BE2C (cell line): ENCODE measurements at regions not wholly inside any gene's neighbourhood (a gene's known extent, or its start where the extent isn't known, plus 50 kb on each side); places are given as distances from the start of the nearest gene placed in this dataset.

Experiments
- DNase-seq: peaks from one replicate; pipeline ENCODE4 v3.0.0-alpha.2; 2020
- H3K27me3 ChIP-seq: fragments of 250-450 bp; sonication (Bioruptor Pico); 2 replicates; pipeline ENCODE4 v1.5.1; 2020; ENCODE audit warnings: mild to moderate bottlenecking
- H3K36me3 ChIP-seq: fragments of 250-450 bp; sonication (Bioruptor Pico); 2 replicates; pipeline ENCODE4 v1.5.1; 2020; ENCODE audit warnings: mild to moderate bottlenecking
- H3K4me1 ChIP-seq: fragments of 250-450 bp; sonication (Bioruptor Pico); 2 replicates; pipeline ENCODE4 v1.5.1; 2020
- H3K4me3 ChIP-seq: 2 replicates; pipeline ENCODE4 v1.5.1; 2011; ENCODE audit warnings: low read depth, low read length
- H3K9me3 ChIP-seq: fragments of 250-450 bp; sonication (Bioruptor Pico); 2 replicates; pipeline ENCODE4 v1.5.1; 2020
- TF ChIP-seq, protein P1 (sequence below): IDR thresholded peaks from 2 replicates; pipeline ENCODE4 v1.5.1; 2012; ENCODE audit warnings: mild to moderate bottlenecking, low read depth, low read length

DNA sequence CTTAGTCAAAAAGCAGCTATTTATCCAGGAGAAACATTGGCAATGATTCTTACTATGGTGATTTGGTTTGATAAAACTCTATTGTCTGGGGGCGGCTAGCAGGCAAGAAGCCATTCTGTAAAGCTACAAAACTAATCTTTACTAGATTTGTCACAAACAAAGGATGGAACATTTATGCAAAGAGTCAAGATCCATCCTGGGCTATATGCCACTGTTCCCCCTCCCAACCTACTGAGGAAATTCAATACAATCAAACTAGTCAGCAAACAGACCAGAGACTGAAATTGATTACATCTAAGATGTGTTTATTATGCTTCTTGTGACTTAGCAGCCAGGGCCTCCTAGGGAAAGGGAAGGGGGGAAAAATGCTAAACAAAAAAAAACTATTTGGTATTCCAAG is 397.6 kb downstream of the GPAM start:
- no peaks in the 10 kb centered on the region for H3K9me3 ChIP-seq
- H3K4me1 ChIP-seq, result no peaks in the 10 kb centered on the region
- H3K36me3 ChIP-seq, result no peaks in the 10 kb centered on the region
- H3K4me3 ChIP-seq, result no peak overlapping the region
- DNase-seq, result no peak
- TF ChIP-seq, protein P1, sequence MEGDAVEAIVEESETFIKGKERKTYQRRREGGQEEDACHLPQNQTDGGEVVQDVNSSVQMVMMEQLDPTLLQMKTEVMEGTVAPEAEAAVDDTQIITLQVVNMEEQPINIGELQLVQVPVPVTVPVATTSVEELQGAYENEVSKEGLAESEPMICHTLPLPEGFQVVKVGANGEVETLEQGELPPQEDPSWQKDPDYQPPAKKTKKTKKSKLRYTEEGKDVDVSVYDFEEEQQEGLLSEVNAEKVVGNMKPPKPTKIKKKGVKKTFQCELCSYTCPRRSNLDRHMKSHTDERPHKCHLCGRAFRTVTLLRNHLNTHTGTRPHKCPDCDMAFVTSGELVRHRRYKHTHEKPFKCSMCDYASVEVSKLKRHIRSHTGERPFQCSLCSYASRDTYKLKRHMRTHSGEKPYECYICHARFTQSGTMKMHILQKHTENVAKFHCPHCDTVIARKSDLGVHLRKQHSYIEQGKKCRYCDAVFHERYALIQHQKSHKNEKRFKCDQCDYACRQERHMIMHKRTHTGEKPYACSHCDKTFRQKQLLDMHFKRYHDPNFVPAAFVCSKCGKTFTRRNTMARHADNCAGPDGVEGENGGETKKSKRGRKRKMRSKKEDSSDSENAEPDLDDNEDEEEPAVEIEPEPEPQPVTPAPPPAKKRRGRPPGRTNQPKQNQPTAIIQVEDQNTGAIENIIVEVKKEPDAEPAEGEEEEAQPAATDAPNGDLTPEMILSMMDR, result no peak
- H3K27me3 ChIP-seq, result no peaks in the 10 kb centered on the region

DNA sequence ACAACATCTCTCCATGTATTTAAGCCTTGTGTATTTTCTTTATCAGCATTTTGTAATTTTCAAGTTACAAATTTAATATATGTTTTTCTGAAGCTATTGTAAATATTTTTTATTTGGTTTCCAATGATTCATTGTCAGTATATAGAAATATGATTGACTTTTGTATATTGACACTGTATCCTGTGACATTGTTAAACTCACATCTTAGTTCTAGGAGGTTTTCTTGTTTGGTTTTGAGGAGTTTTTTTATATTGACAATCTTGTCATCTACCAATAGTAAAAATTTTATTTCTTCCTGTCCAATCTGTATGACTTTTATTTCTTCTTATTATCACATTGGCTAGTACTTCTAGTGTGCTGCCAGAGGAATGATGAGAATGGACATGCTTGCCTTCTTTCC is 393.7 kb downstream of the GPAM start:
- TF ChIP-seq, protein P1, result no peak
- no peaks in the 10 kb centered on the region for H3K36me3 ChIP-seq
- no peak overlapping the region for H3K4me3 ChIP-seq
- no peaks in the 10 kb centered on the region for H3K4me1 ChIP-seq
- no peaks in the 10 kb centered on the region for H3K9me3 ChIP-seq
- no peaks in the 10 kb centered on the region for H3K27me3 ChIP-seq
- no peak for DNase-seq

DNA sequence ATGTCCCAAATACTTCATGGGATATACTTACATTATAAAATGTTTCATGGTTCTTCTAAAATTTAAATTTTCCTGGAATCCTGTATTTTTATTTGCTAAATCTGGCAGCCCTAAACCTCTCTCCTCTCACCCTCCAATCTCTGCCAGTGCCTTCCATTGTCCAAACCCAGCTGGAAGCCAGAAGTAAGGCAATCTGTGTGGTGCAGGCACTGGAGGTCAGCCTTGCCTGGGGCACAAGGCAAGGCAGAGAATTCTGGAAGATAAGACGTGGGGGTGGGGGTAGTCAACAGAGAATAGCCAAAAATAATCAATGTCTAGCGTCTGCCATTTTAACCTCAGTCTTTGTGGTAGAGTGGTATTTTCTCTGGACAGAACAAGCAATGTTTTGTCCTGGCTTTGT is 381.7 kb downstream of the GPAM start:
- H3K9me3 ChIP-seq, result no peaks in the 10 kb centered on the region
- H3K36me3 ChIP-seq, result no peaks in the 10 kb centered on the region
- no peaks in the 10 kb centered on the region for H3K27me3 ChIP-seq
- no peak for DNase-seq
- H3K4me3 ChIP-seq, result no peak overlapping the region
- TF ChIP-seq, protein P1, result no peak
- H3K4me1 ChIP-seq, result no peaks in the 10 kb centered on the region

DNA sequence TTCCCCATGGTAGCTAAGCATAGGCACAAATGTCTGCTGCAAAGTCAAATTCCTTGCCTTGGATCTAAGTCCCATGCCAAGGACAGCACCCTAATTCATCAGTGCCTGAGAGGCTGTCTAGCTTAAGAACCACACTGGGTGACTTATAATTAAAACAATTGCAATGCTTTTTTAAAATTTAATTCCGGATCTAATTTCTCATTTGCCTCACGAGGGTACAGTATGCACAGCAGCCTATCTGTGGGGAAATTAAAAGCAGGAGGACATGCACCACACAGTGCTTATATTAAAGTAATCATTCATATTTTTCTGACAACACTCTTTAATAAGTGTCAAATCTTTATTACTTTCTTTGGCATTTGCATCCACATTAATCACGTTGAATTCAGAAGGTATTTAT is 378.8 kb downstream of the GPAM start:
- H3K27me3 ChIP-seq, result no peaks in the 10 kb centered on the region
- no peak overlapping the region for H3K4me3 ChIP-seq
- no peaks in the 10 kb centered on the region for H3K4me1 ChIP-seq
- no peaks in the 10 kb centered on the region for H3K9me3 ChIP-seq
- no peaks in the 10 kb centered on the region for H3K36me3 ChIP-seq
- no peak for DNase-seq
- TF ChIP-seq, protein P1, result no peak

DNA sequence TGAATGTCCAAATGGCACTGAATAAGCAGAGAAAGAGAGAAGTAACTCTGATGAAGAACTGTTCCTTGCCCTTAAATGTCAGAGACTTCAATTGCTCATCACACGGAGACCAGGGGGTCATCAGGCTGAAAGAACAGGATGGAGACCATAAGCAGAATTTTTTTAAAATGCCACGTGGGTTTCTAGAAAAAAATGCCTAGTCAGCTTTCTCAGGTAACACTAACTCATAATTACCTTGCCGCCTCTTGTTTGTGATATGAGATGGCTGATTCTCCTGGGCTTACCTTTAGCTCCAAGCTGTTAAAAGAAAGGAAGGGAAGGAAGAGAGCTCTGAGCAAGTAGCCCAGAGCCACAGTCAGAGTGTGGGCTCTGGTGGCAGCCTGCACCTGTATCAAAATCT is 372.0 kb downstream of the GPAM start:
- DNase-seq, result no peak
- Histone ChIP-seq H3K27me3 (no peaks in the 10 kb centered on the region), H3K4me1 (no peaks in the 10 kb centered on the region), H3K9me3 (no peaks in the 10 kb centered on the region), H3K4me3 (no peak overlapping the region), H3K36me3 (no peaks in the 10 kb centered on the region)
- TF ChIP-seq, protein P1, result no peak

DNA sequence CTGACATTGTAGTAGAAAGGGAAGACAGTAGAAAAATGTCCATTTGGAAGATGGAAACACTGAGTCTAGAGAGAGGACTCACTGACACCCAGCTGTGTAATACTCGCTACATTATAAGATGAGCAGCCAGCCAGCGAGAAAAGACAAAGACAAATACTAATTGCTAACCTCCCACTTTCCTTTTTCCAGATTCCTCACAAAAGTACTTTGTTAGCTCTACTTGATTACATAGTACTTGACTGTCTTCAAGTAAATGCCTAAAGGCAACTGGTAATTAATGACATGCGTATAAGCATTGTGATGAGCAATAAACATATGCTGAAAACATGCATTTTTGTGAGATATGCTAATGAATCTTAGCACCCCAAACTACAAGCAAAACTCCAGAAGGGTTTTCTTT is 363.1 kb downstream of the GPAM start:
- H3K27me3 ChIP-seq, result no peaks in the 10 kb centered on the region
- H3K4me3 ChIP-seq, result no peak overlapping the region
- H3K4me1 ChIP-seq, result no peaks in the 10 kb centered on the region
- DNase-seq, result no peak
- no peaks in the 10 kb centered on the region for H3K9me3 ChIP-seq
- no peaks in the 10 kb centered on the region for H3K36me3 ChIP-seq
- TF ChIP-seq, protein P1, result no peak
